Hippocampal formation (tissue), 2 donors: ENCODE measurements at regions not wholly inside any gene's neighbourhood (a gene's known extent, or its start where the extent isn't known, plus 50 kb on each side); places are given as distances from the start of the nearest gene placed in this dataset.

ENCODE experiments used
- DNase-seq, 2 donors: peaks; one replicate each; lab custom pipeline; 2025; lab: John Stamatoyannopoulos, UW

- DNase-seq = no peak
Measured at GRCh38 chr6:45830441-45831139, 185.1 kb downstream of the CLIC5 start.

- DNase-seq = no peak
Measured at GRCh38 chr6:45829873-45830272, 185.8 kb downstream of the CLIC5 start.

- no peak for DNase-seq
Measured at GRCh38 chr6:45827952-45828530, 187.6 kb downstream of the CLIC5 start.

- no peak for DNase-seq
Measured at GRCh38 chr6:45822873-45823272, 192.8 kb downstream of the CLIC5 start.

GRCh38 chr6:45822246-45822812 lies 193.3 kb downstream of the CLIC5 start:
- no peak for DNase-seq

GRCh38 chr6:45818655-45819054 lies 197.0 kb downstream of the CLIC5 start:
- no peak for DNase-seq

GRCh38 chr6:45816674-45817297 lies 198.9 kb downstream of the CLIC5 start:
- no peak for DNase-seq

GRCh38 chr6:45815466-45816125 lies 200.1 kb downstream of the CLIC5 start:
- DNase-seq = no peak

GRCh38 chr6:45814772-45815171 lies 200.9 kb downstream of the CLIC5 start:
- DNase-seq = no peak

GRCh38 chr6:45813943-45814342 lies 201.7 kb downstream of the CLIC5 start:
- no peak for DNase-seq

- DNase-seq = peak; percentile 20 to 28
Measured at GRCh38 chr6:45812922-45813321, 202.7 kb downstream of the CLIC5 start.

- DNase-seq = no peak
Measured at GRCh38 chr6:45808917-45809316, 206.7 kb downstream of the CLIC5 start.

- no peak for DNase-seq
Measured at GRCh38 chr6:45808042-45808645, 207.5 kb downstream of the CLIC5 start.

GRCh38 chr6:45807311-45808041 lies 208.2 kb downstream of the CLIC5 start:
- no peak for DNase-seq

- DNase-seq = no peak
Measured at GRCh38 chr6:45806172-45806571, 209.5 kb downstream of the CLIC5 start.

GRCh38 chr6:45803071-45803470 lies 212.6 kb downstream of the CLIC5 start:
- no peak for DNase-seq

GRCh38 chr6:45801471-45802289 lies 214.0 kb downstream of the CLIC5 start:
- DNase-seq = no peak

- no peak for DNase-seq
Measured at GRCh38 chr6:45800911-45801310, 214.7 kb downstream of the CLIC5 start.

- no peak for DNase-seq
Measured at GRCh38 chr6:45795678-45796077, 220.0 kb downstream of the CLIC5 start.

- no peak for DNase-seq
Measured at GRCh38 chr6:45794465-45794864, 221.2 kb downstream of the CLIC5 start.
